BLaER1 (cell line): ENCODE measurements at regions not wholly inside any gene's neighbourhood (a gene's known extent, or its start where the extent isn't known, plus 50 kb on each side); places are given as distances from the start of the nearest gene placed in this dataset.
"Not testable (repeated sequence)": the region's sequence is repeated elsewhere in the genome, so short reads cannot be mapped to it uniquely, and the experiment has no call there.

ENCODE experiments used
- H3K27ac ChIP-seq: shearing (Covaris generic); formaldehyde crosslinking; 2 replicates; pipeline ENCODE4 v1.8.1; 2022
- H3K27me3 ChIP-seq: shearing (Covaris generic); formaldehyde crosslinking; 2 replicates; pipeline ENCODE4 v1.8.1; 2022
- H3K36me3 ChIP-seq: shearing (Covaris generic); formaldehyde crosslinking; 2 replicates; pipeline ENCODE4 v1.8.1; 2022
- H3K4me1 ChIP-seq: shearing (Covaris generic); formaldehyde crosslinking; 2 replicates; pipeline ENCODE4 v1.8.1; 2022
- H3K4me2 ChIP-seq: shearing (Covaris generic); formaldehyde crosslinking; 2 replicates; pipeline ENCODE4 v1.8.1; 2022
- H3K4me3 ChIP-seq: shearing (Covaris generic); formaldehyde crosslinking; 2 replicates; pipeline ENCODE4 v1.8.1; 2022
- H3K9ac ChIP-seq: shearing (Covaris generic); formaldehyde crosslinking; 2 replicates; pipeline ENCODE4 v1.8.1; 2022
- H3K9me3 ChIP-seq: shearing (Covaris generic); formaldehyde crosslinking; 2 replicates; pipeline ENCODE4 v1.8.1; 2022
- H4K20me1 ChIP-seq: shearing (Covaris generic); formaldehyde crosslinking; 2 replicates; pipeline ENCODE4 v1.8.1; 2022
- Cebpa-rat ChIP-seq: shearing (Covaris generic); IDR thresholded peaks from 2 replicates; pipeline ENCODE4 v1.8.1; 2022

- H3K9me3 ChIP-seq = peaks cover 10% of the 10 kb centered on the region
- H3K36me3 ChIP-seq = no peaks in the 10 kb centered on the region
- H3K4me2 ChIP-seq = no peak overlapping the region
- no peak overlapping the region for H3K27ac ChIP-seq
- H3K4me3 ChIP-seq = no peak overlapping the region
- no peak overlapping the region for H3K9ac ChIP-seq
- no peaks in the 10 kb centered on the region for H4K20me1 ChIP-seq
- H3K4me1 ChIP-seq = peaks cover 6% of the 10 kb centered on the region
- H3K27me3 ChIP-seq = no peaks in the 10 kb centered on the region
- TF ChIP-seq Cebpa-rat = no peak
Measured at GRCh38 chr1:30586671-30587070, 136.7 kb downstream of the MATN1 start.

DNA sequence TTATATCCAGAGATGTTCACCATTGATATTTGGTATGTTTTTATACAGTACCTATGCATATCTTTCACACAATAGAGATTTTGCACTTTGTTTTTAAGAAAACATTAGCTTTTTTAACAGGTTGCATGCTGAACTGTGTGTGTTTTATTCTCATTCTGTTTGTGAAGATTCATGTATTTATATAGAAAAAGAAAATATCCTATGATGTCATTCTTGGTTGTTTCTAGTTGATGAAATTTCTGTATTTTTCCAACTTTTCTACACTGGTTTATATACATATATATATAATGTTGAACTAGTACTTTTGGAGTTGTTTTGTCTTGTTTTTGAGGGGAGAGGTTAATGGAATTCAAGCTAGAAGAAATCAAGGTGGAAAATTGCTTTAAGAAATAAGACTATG is 143.8 kb downstream of the MATN1 start:
- Histone ChIP-seq H3K4me1 (no peaks in the 10 kb centered on the region), H3K4me2 (no peak overlapping the region), H3K27ac (no peak overlapping the region), H3K4me3 (no peak overlapping the region), H3K27me3 (no peaks in the 10 kb centered on the region; the same call in 1 of the 2 replicates), H3K9me3 (peaks cover 10% of the 10 kb centered on the region), H3K9ac (no peak overlapping the region), H4K20me1 (no peaks in the 10 kb centered on the region), H3K36me3 (no peaks in the 10 kb centered on the region)
- TF ChIP-seq Cebpa-rat = no peak

GRCh38 chr1:30575066-30575465 is 148.3 kb downstream of the MATN1 start:
- no peaks in the 10 kb centered on the region for H3K36me3 ChIP-seq
- no peak overlapping the region for H3K27ac ChIP-seq
- H3K4me2 ChIP-seq = no peak overlapping the region
- H4K20me1 ChIP-seq = no peaks in the 10 kb centered on the region
- no peak overlapping the region for H3K9ac ChIP-seq
- TF ChIP-seq Cebpa-rat = no peak
- H3K9me3 ChIP-seq = no peaks in the 10 kb centered on the region
- H3K4me1 ChIP-seq = peaks cover 3% of the 10 kb centered on the region
- H3K27me3 ChIP-seq = no peaks in the 10 kb centered on the region; the same call in 1 of the 2 replicates
- no peak overlapping the region for H3K4me3 ChIP-seq

- H3K4me1 ChIP-seq = peaks cover 11% of the 10 kb centered on the region
- H3K4me2 ChIP-seq = no peak overlapping the region
- H3K4me3 ChIP-seq = no peak overlapping the region
- no peak overlapping the region for H3K9ac ChIP-seq
- H3K36me3 ChIP-seq = no peaks in the 10 kb centered on the region
- TF ChIP-seq Cebpa-rat = no peak
- no peaks in the 10 kb centered on the region; the same call in 1 of the 2 replicates for H3K27me3 ChIP-seq
- no peak overlapping the region for H3K27ac ChIP-seq
- H3K9me3 ChIP-seq = no peaks in the 10 kb centered on the region
- no peaks in the 10 kb centered on the region for H4K20me1 ChIP-seq
Measured at GRCh38 chr1:30572192-30572591, 151.2 kb downstream of the MATN1 start.

DNA sequence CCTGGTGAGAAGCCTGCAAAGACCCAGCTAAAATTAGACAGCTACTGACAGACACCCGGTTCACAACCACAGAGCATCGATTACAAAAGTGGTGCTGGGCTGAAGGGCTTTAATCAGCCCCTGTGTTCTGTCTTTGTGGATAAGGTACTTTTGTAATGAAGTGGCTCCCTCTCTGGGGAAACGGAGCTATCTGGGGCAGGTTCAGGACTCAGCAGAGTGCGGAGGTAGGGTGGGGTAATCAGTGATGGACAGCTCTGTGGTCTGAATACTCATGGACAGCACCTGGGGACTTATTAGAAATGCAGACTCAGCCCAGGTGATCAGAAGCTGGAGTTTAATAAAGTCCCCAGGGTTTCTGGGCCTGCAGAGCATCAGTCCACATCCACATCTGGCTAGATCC is 152.0 kb downstream of the MATN1 start:
- H3K9me3 ChIP-seq = no peaks in the 10 kb centered on the region
- H3K4me2 ChIP-seq = no peak overlapping the region
- peaks cover 11% of the 10 kb centered on the region for H3K4me1 ChIP-seq
- H4K20me1 ChIP-seq = no peaks in the 10 kb centered on the region
- no peaks in the 10 kb centered on the region for H3K27me3 ChIP-seq
- H3K27ac ChIP-seq = no peak overlapping the region
- H3K9ac ChIP-seq = no peak overlapping the region
- no peaks in the 10 kb centered on the region for H3K36me3 ChIP-seq
- TF ChIP-seq Cebpa-rat = no peak
- H3K4me3 ChIP-seq = no peak overlapping the region

DNA sequence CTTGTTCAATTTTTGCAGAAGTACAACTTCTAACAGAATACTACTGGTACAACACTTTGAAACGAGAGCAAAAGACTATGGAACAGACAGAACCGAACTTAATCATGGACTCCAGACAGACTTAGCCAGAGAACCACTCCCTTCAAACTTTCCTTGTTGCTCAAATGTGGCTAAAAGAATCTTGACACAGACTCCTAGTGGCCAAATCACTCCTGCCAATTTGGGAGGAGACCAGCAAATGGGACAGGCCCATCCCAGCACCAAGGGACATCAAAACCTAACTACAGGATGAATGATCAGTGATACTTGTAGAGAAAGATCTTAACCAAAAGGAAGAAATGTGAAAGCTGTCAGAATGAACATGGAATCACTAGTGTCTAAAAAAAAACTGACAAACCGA is 154.0 kb downstream of the MATN1 start:
- no peak for TF ChIP-seq Cebpa-rat
- Histone ChIP-seq H3K27me3 (no peaks in the 10 kb centered on the region), H3K4me2 (no peak overlapping the region)

GRCh38 chr1:30562559-30562958 is 160.8 kb downstream of the MATN1 start:
- H3K4me3 ChIP-seq = no peak overlapping the region
- H3K4me1 ChIP-seq = no peaks in the 10 kb centered on the region
- peaks cover 35% of the 10 kb centered on the region for H3K9me3 ChIP-seq
- H3K27ac ChIP-seq = no peak overlapping the region
- TF ChIP-seq Cebpa-rat = no peak
- H3K4me2 ChIP-seq = no peak overlapping the region
- H4K20me1 ChIP-seq = no peaks in the 10 kb centered on the region
- H3K9ac ChIP-seq = no peak overlapping the region
- H3K36me3 ChIP-seq = no peaks in the 10 kb centered on the region
- no peaks in the 10 kb centered on the region for H3K27me3 ChIP-seq

More for the DNA sequence above, 154.0 kb downstream of the MATN1 start:
- Histone ChIP-seq H3K4me1 (peaks cover 11% of the 10 kb centered on the region), H4K20me1 (no peaks in the 10 kb centered on the region), H3K36me3 (no peaks in the 10 kb centered on the region), H3K9me3 (no peaks in the 10 kb centered on the region), H3K4me3 (no peak overlapping the region), H3K27ac (no peak overlapping the region), H3K9ac (no peak overlapping the region)

- Histone ChIP-seq H3K27me3 (no peaks in the 10 kb centered on the region), H3K4me3 (no peak overlapping the region), H3K27ac (no peak overlapping the region), H3K9ac (no peak overlapping the region), H3K4me1 (no peaks in the 10 kb centered on the region), H3K36me3 (no peaks in the 10 kb centered on the region), H4K20me1 (no peaks in the 10 kb centered on the region), H3K4me2 (no peak overlapping the region), H3K9me3 (peaks cover 22% of the 10 kb centered on the region)
- TF ChIP-seq Cebpa-rat = no peak
Measured at GRCh38 chr1:30551603-30552002, 171.8 kb downstream of the MATN1 start.

DNA sequence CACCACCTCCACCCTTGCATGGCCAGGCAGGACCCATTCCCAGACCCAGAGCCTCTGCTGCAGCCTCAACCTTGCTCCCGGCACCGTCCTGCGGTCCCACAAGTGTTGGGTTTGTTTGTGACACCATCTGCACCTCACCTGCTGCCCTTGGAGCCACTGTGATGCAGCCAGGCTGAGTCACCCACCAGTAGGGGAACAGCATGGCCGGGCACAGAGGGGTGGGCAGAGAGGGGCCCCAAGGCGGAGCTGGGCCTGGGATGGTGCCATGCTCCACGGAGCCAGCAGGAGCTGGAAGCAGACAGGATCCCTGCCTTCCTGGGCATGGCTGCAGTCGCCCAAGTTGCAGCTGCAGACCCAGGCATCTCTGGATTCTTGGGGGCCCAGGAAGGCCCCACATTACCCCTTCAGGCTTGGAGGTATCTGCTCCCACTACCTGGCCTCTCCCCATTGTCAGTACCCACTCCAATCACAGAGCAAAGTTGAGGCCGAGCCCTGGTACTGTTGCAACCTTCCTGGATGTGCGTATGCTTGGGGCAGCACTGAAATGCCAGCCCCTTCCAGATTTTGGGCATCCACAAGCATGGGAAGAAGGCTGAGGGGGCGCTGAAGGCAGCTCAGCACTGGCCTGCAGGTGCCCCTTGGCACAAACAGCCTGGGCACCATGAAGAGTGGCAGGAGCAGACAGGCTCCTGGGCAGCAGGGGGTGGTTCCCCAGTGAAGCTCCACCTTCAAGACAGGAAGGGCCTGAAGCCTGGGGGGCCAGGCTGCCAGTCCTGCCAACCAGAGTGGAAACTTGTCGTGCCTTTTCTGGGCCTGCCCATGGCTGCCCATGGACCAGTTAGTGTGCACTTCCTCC is 172.8 kb downstream of the MATN1 start:
- H3K9ac ChIP-seq = no peak overlapping the region

DNA sequence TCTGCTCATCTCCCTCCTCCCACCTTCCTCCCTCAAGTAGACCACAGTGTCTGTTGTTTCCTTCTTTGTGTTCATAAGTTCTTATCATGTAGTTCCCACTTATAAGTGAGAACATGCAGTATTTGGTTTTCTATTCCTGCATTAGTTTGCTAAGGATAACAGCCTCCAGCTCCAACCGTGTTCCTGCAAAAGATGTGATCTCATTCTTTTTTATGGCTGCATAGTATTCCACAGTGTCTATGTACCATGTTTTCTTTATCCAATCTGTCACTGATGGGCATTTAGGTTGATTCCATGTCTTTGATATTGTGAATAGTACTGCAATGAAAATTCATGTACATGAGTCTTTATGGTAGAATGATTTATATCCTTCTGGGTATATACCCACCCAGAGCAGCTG is 173.5 kb downstream of the MATN1 start:
- not testable (repeated sequence) for H3K27ac ChIP-seq, H3K36me3 ChIP-seq, H3K4me2 ChIP-seq, H4K20me1 ChIP-seq, H3K27me3 ChIP-seq, H3K4me3 ChIP-seq, H3K4me1 ChIP-seq, H3K9ac ChIP-seq
- H3K9me3 ChIP-seq = peaks cover 19% of the 10 kb centered on the region

More for the DNA sequence above, 172.8 kb downstream of the MATN1 start:
- Histone ChIP-seq H3K9me3 (peaks cover 19% of the 10 kb centered on the region), H3K4me3 (no peak overlapping the region), H3K36me3 (no peaks in the 10 kb centered on the region), H3K4me2 (no peak overlapping the region), H3K27ac (no peak overlapping the region), H4K20me1 (no peaks in the 10 kb centered on the region), H3K4me1 (no peaks in the 10 kb centered on the region), H3K27me3 (no peaks in the 10 kb centered on the region)
- TF ChIP-seq Cebpa-rat = no peak
